ENCODE measurements at regions not wholly inside any gene's neighbourhood (a gene's known extent, or its start where the extent isn't known, plus 50 kb on each side); places are given as distances from the start of the nearest gene placed in this dataset.

GRCh38 chr3:25372167-25372566 is 55.9 kb upstream of the RARB start:
- FAIRE-seq (no peak), DNase-seq (ENCODE audit: insufficient read length, low spot score) (no peak)

- no peak for DNase-seq (ENCODE audit: insufficient read length, low spot score)
- FAIRE-seq, result no peak
These were observed 51.7 kb upstream of the RARB start for GRCh38 chr3:25376340-25376739.

GRCh38 chr3:25377042-25377441 is 51.0 kb upstream of the RARB start:
- FAIRE-seq (no peak), DNase-seq (ENCODE audit: insufficient read length, low spot score) (no peak)
